Endodermal cell (in vitro differentiated cells): ENCODE measurements at regions not wholly inside any gene's neighbourhood (a gene's known extent, or its start where the extent isn't known, plus 50 kb on each side); places are given as distances from the start of the nearest gene placed in this dataset.

ENCODE experiments used
- DNase-seq: peaks from one replicate; pipeline ENCODE4 v3.0.0-alpha.2; 2017
- H3K27ac ChIP-seq: 2 replicates; pipeline ENCODE4 v1.5.1; 2013; ENCODE audit warnings: mild to moderate bottlenecking, low read depth, low read length, moderate library complexity
- H3K27me3 ChIP-seq: 2 replicates; pipeline ENCODE4 v1.6.1; 2013; ENCODE audit warnings: mild to moderate bottlenecking, low read length, moderate library complexity; ENCODE audit not compliant: insufficient read depth, control insufficient read depth, poor library complexity, severe bottlenecking
- H3K36me3 ChIP-seq: 2 replicates; pipeline ENCODE4 v1.7.0; 2013; ENCODE audit warnings: mild to moderate bottlenecking, low read length, moderate library complexity; ENCODE audit not compliant: control insufficient read depth, insufficient read depth
- H3K4me1 ChIP-seq: one replicate; pipeline ENCODE4 v1.7.0; 2013; ENCODE audit warnings: low read length; ENCODE audit not compliant: control insufficient read depth, insufficient read depth
- H3K4me3 ChIP-seq: 2 replicates; pipeline ENCODE4 v1.5.1; 2013; ENCODE audit warnings: mild to moderate bottlenecking, low read length, moderate library complexity
- H3K9ac ChIP-seq: 2 replicates; pipeline ENCODE4 v1.6.1; 2013; ENCODE audit warnings: mild to moderate bottlenecking, low read length, moderate library complexity; ENCODE audit not compliant: poor library complexity, severe bottlenecking; ENCODE audit errors: extremely low read depth
- H3K9me3 ChIP-seq: 2 replicates; pipeline ENCODE4 v1.6.1; 2013; ENCODE audit warnings: mild to moderate bottlenecking, low read length, moderate library complexity; ENCODE audit not compliant: control insufficient read depth
- H3K27ac Mint-ChIP-seq: 2 replicates; pipeline ENCODE4 v1.8.0; 2020; ENCODE audit warnings: mixed read lengths
- H3K27me3 Mint-ChIP-seq: 2 replicates; pipeline ENCODE4 v1.8.0; 2021; ENCODE audit warnings: mild to moderate bottlenecking, mixed read lengths; ENCODE audit not compliant: insufficient read depth
- H3K36me3 Mint-ChIP-seq: 2 replicates; pipeline ENCODE4 v1.8.0; 2020; ENCODE audit warnings: low read depth, mixed read lengths
- H3K4me1 Mint-ChIP-seq: 2 replicates; pipeline ENCODE4 v1.8.0; 2020; ENCODE audit warnings: mixed read lengths
- H3K4me3 Mint-ChIP-seq: 2 replicates; pipeline ENCODE4 v1.8.0; 2020; ENCODE audit warnings: mild to moderate bottlenecking, moderate library complexity, mixed read lengths
- H3K9me3 Mint-ChIP-seq: 2 replicates; pipeline ENCODE4 v1.8.0; 2020; ENCODE audit warnings: mild to moderate bottlenecking, mixed read lengths
- CTCF ChIP-seq: fragments of 200-600 bp; sonication (generic); conservative IDR thresholded peaks from 2 replicates; pipeline ENCODE4 v1.5.0; 2021; ENCODE audit warnings: antibody characterized with exemption, mild to moderate bottlenecking
- WGBS, 2 experiments: methylation state at CpG; one replicate each; pipeline versions ENCODE4 v1.1.5 to v1.1.7; 2013; ENCODE audit warnings: missing lambda C conversion rate in 2 of 2, mixed read lengths in 1 of 2; ENCODE audit not compliant: insufficient coverage in 1 of 2, insufficient read length in 1 of 2; 5-methylcytosine and 5-hydroxymethylcytosine counted together

GRCh38 chr2:16374671-16375070, 291.0 kb downstream of the CYRIA start:
- H3K27me3 ChIP-seq = no peaks in the 10 kb centered on the region
- H3K4me3 ChIP-seq = no peak overlapping the region
- Mint-ChIP-seq H3K36me3 (no peaks in the 10 kb centered on the region), H3K4me1 (no peaks in the 10 kb centered on the region), H3K9me3 (peaks cover 9% of the 10 kb centered on the region), H3K4me3 (no peak overlapping the region), H3K27me3 (no peaks in the 10 kb centered on the region), H3K27ac (no peak overlapping the region)
- no peak for TF ChIP-seq CTCF
- no peaks in the 10 kb centered on the region for H3K36me3 ChIP-seq
- H3K9me3 ChIP-seq = no peaks in the 10 kb centered on the region
- WGBS, 2 experiments = 89 to 91% methylated on average over 4 to 6 of the region's 6 CpGs
- H3K9ac ChIP-seq = no peak overlapping the region
- no peaks in the 10 kb centered on the region for H3K4me1 ChIP-seq
- H3K27ac ChIP-seq = no peak overlapping the region
- no peak for DNase-seq

- no peaks in the 10 kb centered on the region for H3K36me3 Mint-ChIP-seq
- WGBS, 2 experiments = 97 to 100% methylated on average over 1 of the region's 1 CpG
- H3K4me3 Mint-ChIP-seq = no peak overlapping the region
Observed at GRCh38 chr2:16373341-16373740, 292.3 kb downstream of the CYRIA start.

GRCh38 chr2:16371751-16372150, 293.9 kb downstream of the CYRIA start:
- WGBS, 2 experiments = 92 to 100% methylated on average over 3 to 6 of the region's 6 CpGs
- no peak overlapping the region for H3K27ac ChIP-seq
- no peak overlapping the region for H3K4me3 ChIP-seq
- Mint-ChIP-seq H3K27me3 (no peaks in the 10 kb centered on the region), H3K4me3 (no peak overlapping the region), H3K9me3 (peaks cover 9% of the 10 kb centered on the region), H3K36me3 (no peaks in the 10 kb centered on the region), H3K27ac (no peak overlapping the region), H3K4me1 (no peaks in the 10 kb centered on the region)
- no peak overlapping the region for H3K9ac ChIP-seq
- H3K9me3 ChIP-seq = no peaks in the 10 kb centered on the region
- no peak for TF ChIP-seq CTCF
- H3K36me3 ChIP-seq = no peaks in the 10 kb centered on the region
- no peaks in the 10 kb centered on the region for H3K27me3 ChIP-seq
- no peaks in the 10 kb centered on the region for H3K4me1 ChIP-seq
- DNase-seq = no peak

More at GRCh38 chr2:16373341-16373740, 292.3 kb downstream of the CYRIA start:
- DNase-seq = no peak
- TF ChIP-seq CTCF = no peak
- Mint-ChIP-seq H3K4me1 (no peaks in the 10 kb centered on the region), H3K9me3 (peaks cover 9% of the 10 kb centered on the region), H3K27me3 (no peaks in the 10 kb centered on the region), H3K27ac (no peak overlapping the region)
- Histone ChIP-seq H3K36me3 (no peaks in the 10 kb centered on the region), H3K9ac (no peak overlapping the region), H3K4me1 (no peaks in the 10 kb centered on the region), H3K27ac (no peak overlapping the region), H3K9me3 (no peaks in the 10 kb centered on the region), H3K27me3 (no peaks in the 10 kb centered on the region), H3K4me3 (no peak overlapping the region)
